Stimulated activated naive CD8-positive, alpha-beta T cell treated with anti-CD3 and anti-CD28 coated beads, Interleukin-15, Interleukin-2, amounts not matched to agents 100 U/mL and 50 U/mL, for 24 hours (primary cell): ENCODE measurements at regions not wholly inside any gene's neighbourhood (a gene's known extent, or its start where the extent isn't known, plus 50 kb on each side); places are given as distances from the start of the nearest gene placed in this dataset.
"Not testable (repeated sequence)": the region's sequence is repeated elsewhere in the genome, so short reads cannot be mapped to it uniquely, and the experiment has no call there.

Experiments used
- ATAC-seq: fragments of 150-1000 bp; cut with Tn5 transposase; one replicate; pipeline ENCODE4 v1.10.0; 2021
- DNase-seq: peaks from one replicate; pipeline ENCODE4 v3.0.0; 2021

- no peak for ATAC-seq
- DNase-seq = no peak
Observed at GRCh38 chr9:134546746-134547145, 94.9 kb upstream of the COL5A1 start.

DNA sequence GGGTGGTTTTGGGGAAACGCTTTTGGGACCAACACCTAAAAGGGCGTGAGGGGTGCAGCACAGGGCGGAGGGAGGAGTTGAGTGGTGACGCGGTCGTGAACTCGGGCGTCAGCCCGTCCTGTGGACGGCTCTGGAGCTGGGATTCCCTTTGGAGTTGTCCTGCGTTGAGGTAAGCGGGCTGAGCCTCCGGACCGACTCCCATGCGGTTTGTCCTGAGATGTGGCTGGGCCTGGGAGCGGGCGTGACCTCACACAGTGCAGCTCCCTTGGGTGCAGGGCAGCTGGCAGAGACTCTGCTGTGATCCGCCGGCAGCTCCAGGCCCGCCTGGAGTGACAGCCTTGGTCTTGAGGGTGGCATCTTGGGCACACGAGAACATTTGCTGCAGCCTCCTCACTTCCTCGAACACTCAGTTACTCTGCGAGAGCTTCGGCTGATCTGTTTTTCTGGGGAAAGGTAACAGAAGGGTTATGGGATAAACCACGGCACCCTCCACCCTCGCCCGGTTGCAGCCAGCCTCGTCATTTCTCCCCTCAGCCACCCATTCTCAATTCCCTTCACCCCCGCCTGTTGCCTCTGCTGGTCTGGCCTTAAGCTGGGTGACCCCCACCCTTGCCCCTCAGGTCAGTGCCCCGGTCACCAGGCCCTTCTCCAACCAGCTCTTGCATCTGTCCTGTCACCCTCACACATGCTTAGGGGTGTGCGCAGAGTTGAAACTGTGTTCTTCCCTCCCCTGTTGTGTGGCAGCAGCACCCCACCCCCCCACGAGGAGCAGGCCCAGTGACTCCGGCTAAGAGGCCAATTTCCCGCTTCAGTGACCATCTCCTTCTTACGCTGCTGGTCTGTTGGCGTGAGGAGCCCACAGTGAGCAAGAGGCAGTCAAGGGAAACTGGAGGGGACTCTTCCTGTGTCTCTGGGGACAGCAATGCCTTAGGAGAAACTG, 94.2 kb upstream of the COL5A1 start:
- ATAC-seq = no peak

DNA sequence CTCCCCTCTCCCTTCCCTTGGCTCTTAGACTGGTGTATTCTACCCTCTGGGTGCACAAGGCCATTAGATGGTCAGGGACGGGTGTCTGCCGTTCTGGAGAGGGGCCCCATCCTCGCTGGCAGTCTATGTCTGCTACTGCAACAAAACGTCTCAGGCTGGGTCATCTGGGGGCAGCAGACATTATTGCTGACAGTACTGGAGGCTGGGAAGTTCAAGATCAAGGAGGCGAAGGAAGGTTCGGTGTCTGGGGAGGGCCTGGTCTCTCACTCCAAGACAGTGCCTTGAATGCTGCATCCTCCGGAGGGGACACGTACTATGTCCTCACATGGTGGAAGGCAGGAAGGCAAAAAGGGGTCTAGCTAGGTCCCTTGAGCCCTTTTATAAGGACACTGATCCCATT, 93.4 kb upstream of the COL5A1 start:
- no peak for DNase-seq
- no peak for ATAC-seq

More for the DNA sequence above, 94.2 kb upstream of the COL5A1 start:
- DNase-seq = no peak

- no peak for DNase-seq
Observed at GRCh38 chr9:134548618-134549017, 93.0 kb upstream of the COL5A1 start.

DNA sequence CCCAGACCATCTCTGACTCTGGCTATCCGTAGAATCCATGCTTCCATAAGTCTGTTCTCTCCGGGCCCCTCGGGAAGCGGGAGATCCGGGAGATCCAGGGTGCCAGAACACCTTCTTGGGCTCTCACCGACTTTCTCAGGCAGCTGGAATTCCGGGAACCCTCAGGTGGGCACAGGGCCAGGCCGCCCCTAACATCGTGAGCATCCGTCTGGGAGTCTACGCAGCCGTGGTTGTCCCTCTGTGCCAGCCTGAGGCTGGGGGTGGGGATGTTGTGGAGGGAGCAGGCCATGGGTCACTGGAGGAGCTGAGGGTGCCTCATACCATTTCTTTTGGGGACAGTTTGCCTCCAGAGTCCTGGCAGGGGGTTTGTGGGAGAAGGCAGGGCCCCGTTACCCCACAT, 92.3 kb upstream of the COL5A1 start:
- DNase-seq (no peak), ATAC-seq (no peak)

More at GRCh38 chr9:134548618-134549017, 93.0 kb upstream of the COL5A1 start:
- ATAC-seq = no peak

GRCh38 chr9:134550081-134550480, 91.5 kb upstream of the COL5A1 start:
- DNase-seq, ATAC-seq: not testable (repeated sequence)

GRCh38 chr9:134550584-134550983, 91.0 kb upstream of the COL5A1 start:
- ATAC-seq (no peak), DNase-seq (no peak)

DNA sequence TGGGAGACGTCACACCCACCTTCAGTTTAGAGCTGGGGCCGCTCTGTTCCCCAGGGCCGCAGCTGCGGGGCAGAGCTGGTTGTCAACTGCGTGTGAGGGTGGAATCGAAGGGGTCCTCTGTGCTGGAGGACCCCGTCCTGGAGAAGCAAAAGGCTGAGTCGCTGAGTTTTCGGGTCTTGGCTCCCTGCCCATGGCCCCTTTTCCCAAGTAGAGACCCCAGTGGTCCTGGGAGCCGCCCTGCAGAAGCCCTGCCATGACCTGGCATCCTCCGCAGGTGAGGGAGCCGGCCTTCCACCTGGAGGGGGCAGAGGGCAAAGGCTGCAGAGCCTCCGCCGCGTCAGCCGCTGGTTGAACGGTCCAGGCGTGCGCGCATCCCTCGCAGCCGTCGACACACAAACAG, 90.4 kb upstream of the COL5A1 start:
- no peak for ATAC-seq

DNA sequence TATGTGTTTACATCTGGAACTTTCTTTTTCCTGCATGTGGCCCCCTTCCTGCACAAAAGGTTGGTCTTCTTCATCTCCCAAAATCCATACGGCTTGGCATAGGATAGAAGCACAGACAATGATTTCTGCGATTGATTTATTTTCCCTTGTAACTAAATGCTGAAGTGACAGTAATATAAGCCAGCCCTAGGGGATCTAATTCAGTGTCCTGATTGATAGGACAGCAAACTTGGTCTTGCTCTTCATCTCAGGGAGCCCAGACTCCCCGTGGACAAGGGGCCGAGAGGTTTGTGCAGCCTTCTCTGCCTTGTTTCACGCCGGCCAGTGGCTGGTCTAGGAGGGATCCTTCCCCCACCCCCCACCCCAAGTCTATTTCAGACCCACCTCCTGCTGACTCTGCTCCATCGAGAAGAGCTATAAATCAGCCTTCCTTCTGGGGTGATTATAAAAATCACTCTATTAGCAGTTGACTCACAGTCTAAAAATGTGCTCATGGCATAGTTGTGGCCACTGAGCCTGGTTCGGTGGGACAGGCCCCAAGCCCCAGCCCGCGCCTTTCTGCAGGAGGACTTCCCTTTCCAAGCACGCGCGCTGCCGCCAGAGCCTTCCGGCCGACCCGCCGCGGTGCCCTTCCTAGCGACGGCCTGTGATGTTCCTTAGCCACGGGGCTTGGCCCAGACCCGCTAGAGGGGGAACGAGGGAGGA, 89.8 kb upstream of the COL5A1 start:
- DNase-seq = no peak
- no peak for ATAC-seq

More for the DNA sequence above, 90.4 kb upstream of the COL5A1 start:
- DNase-seq = no peak

- ATAC-seq = no peak
Observed at GRCh38 chr9:134552349-134552990, 89.1 kb upstream of the COL5A1 start.

GRCh38 chr9:134553061-134553891, 88.3 kb upstream of the COL5A1 start:
- no peak for DNase-seq
- no peak for ATAC-seq

More at GRCh38 chr9:134552349-134552990, 89.1 kb upstream of the COL5A1 start:
- no peak for DNase-seq

DNA sequence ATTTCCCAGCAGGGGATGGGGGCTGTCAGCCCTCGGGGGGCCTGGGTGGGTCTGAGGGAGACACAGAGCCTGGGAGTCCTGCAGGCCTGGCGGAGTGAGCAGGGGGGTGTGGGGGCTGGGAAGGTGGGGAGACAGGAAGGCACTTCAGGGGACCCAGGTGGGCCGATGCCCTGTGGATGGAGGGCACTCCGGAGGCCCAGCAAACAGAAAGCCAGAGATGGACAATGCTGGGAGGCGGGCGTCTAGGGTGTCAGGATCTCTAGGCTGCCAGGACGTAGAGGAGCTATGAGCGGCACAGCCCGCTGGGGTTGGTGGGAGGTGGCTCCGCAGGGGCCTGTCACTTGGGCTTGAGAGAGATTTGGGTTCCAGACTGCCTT, 87.6 kb upstream of the COL5A1 start:
- ATAC-seq (no peak), DNase-seq (no peak)

DNA sequence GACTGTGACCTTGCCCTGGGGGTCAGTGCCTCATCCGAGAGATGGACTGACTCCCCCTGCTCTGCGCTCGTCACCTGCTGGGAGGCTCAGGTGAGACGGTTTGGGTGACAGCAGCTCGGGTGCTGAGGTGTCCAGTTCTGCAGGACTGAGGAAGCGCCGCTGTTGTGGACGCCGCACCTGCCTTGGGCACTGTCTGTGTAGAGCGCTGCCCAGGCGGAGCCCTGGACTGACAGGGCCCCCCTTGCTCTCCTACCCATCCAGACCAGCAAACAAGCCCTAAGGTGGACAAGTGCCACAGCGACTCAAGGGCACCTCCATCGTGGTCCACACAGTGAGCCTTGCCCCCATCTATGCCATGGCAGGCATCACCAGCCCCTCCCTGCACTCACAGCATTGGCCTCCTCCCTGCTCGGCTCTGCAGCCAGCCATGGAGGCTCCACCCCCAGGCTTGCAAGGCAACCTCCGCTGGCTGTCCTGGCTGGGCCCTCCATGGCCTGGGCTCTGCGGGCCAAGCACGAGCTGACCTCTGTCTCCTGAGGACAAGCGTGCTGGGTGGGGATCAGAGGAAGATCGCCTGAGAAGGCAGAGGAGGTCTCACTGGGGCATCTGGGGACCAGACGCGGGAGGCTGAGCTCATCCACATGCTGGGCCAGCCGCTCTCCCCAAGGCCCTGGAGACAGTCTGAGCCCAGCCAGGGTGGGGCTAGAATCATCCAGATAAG, 87.1 kb upstream of the COL5A1 start:
- no peak for DNase-seq
- no peak for ATAC-seq

DNA sequence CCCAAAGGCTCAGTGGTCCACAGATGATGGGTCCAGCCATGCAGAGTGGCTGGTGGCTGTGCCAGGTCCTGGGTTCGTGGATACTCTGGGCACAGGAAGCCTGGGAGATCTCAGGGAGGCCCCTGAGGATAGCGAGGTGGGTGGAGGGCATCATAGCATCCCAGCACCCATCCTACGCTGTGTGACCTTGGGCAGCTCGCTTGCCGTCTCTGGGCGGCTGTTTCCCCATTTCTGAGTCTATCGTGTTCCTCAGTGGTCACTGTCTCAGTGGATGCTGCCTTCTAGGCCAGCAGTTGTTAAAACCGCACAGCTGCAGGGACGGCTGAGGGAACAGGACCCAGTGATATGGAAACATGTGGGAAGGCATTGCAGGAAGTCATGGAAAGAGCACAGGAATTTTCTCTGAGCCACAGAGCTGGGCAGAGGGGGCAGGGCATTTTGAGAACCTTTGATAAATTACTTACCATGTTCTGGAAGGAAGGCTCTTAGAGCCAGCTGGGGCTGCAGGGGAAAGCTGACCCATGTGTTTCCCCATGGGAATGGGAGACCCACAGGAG, 86.4 kb upstream of the COL5A1 start:
- no peak for DNase-seq

GRCh38 chr9:134556531-134557068, 85.0 kb upstream of the COL5A1 start:
- no peak for ATAC-seq
- no peak for DNase-seq

More for the DNA sequence above, 86.4 kb upstream of the COL5A1 start:
- ATAC-seq = no peak

- ATAC-seq = no peak
- DNase-seq = no peak
Observed at GRCh38 chr9:134557331-134557730, 84.3 kb upstream of the COL5A1 start.

DNA sequence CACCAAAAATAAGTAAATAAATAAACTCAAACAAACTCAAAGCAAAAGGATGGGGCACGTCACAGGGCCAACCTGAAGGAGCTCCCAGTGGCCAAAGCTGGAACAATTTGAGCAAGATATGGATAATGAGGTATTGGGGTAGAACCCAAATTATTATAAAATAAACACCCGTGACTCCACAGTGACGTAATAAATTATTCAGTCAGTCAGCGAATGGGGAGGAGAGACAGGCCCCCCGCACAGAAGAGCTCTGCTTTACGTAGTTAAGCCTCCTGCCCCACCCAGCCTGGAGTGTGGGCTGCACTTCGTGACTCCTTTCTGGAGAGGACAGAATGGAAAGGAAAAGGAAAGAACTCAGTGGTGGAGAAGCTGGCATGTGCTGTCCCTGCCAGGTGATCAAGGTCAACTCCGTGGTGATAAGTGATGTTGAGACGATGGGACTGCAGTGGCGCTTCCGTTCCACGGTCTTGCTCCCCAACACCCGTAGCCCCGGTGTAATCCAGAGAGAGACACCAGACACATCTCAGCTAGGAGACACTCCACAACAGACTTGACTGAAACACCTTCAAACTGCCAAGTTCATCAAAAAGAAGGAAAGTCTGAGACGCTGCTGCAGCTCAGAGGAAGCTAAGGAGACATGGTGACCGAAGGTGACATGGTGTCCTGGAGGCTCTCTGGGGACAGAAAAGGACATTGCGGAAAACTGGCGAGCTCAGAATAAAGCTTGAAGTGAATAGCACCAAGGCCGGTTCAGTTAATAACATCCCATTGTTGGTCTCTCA, 83.3 kb upstream of the COL5A1 start:
- DNase-seq = no peak

DNA sequence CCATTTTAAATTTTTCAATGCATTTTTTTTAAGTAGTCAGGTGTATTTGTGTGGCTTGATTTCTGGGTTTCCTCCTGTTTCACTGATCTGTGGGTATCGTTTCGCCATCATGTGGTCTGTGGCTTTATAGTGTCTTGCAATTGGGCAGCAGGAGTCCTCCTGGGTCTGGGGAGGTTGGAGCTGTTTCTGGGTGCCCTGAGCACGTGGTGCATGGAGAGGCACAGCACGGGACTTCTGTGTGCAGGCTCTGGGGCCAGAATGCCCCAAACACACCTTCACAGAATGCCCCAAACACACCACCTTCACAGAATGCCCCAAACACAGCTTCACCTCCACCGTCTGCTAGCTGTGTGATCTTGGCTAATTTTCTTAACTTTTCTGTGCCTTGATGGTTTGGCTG, 82.6 kb upstream of the COL5A1 start:
- DNase-seq (no peak), ATAC-seq (no peak)

More for the DNA sequence above, 83.3 kb upstream of the COL5A1 start:
- no peak for ATAC-seq

DNA sequence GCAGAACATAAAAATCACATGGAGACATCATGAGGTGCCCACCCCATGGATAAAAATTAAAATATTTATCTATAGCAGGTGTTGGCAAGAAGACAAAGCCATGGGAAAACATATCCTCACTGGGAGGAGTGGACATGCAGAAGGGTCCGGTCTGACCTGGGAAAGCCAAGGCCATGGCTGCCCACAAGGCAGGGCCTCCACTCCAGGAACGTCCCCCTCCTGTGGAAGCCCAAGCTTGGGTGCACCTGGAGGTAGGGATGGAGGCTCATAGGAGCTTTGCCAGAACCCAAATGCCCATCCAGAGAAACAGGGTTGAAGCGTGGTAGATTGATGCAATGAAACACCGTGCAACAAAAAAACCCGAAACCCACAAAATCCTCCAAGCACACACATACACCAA, 81.4 kb upstream of the COL5A1 start:
- no peak for ATAC-seq
- no peak for DNase-seq

- ATAC-seq (no peak), DNase-seq (no peak)
Observed at GRCh38 chr9:134560654-134561053, 80.9 kb upstream of the COL5A1 start.
